ENCODE measurements at regions not wholly inside any gene's neighbourhood (a gene's known extent, or its start where the extent isn't known, plus 50 kb on each side); places are given as distances from the start of the nearest gene placed in this dataset.
A peak's percentile ranks its signal among the peaks of the same experiment; 100 is the strongest.

GRCh38 chrX:73943693-73944562 lies 91.4 kb upstream of the XIST start (continued):
- TF ChIP-seq MTA1 (CRISPR knock-in tag; IDR thresholded peaks at IDR 0.05; ENCODE audit: borderline replicate concordance): peak; percentile 81; the same call in 1 of the 2 replicates
- no peak for TF ChIP-seq LBX2 (CRISPR knock-in tag; IDR thresholded peaks at IDR 0.05; ENCODE audit: borderline replicate concordance)
- TF ChIP-seq RCOR2 (CRISPR knock-in tag; IDR thresholded peaks at IDR 0.05): no peak
- TF ChIP-seq ELF3 (CRISPR knock-in tag; IDR thresholded peaks at IDR 0.05): peak; percentile 68
- no peak for TF ChIP-seq GLMP (CRISPR knock-in tag; IDR thresholded peaks at IDR 0.05; ENCODE audit: borderline replicate concordance)
- peak; percentile 74 for TF ChIP-seq ZBTB2 (CRISPR knock-in tag; IDR thresholded peaks at IDR 0.05; ENCODE audit: low read depth)
- TF ChIP-seq KDM4B (CRISPR knock-in tag; IDR thresholded peaks at IDR 0.05): peak; percentile 78; the same call in 1 of the 2 replicates
- peak; percentile 74; the same call in 1 of the 2 replicates for TF ChIP-seq RFXAP (CRISPR knock-in tag; IDR thresholded peaks at IDR 0.05; ENCODE audit: borderline replicate concordance)
- peak; percentile 60; the same call in 1 of the 2 replicates for TF ChIP-seq HDAC1 (CRISPR knock-in tag; IDR thresholded peaks at IDR 0.05)
- TF ChIP-seq, protein P1, sequence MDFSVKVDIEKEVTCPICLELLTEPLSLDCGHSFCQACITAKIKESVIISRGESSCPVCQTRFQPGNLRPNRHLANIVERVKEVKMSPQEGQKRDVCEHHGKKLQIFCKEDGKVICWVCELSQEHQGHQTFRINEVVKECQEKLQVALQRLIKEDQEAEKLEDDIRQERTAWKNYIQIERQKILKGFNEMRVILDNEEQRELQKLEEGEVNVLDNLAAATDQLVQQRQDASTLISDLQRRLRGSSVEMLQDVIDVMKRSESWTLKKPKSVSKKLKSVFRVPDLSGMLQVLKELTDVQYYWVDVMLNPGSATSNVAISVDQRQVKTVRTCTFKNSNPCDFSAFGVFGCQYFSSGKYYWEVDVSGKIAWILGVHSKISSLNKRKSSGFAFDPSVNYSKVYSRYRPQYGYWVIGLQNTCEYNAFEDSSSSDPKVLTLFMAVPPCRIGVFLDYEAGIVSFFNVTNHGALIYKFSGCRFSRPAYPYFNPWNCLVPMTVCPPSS (IDR thresholded peaks at IDR 0.05): no peak
- no peak for TF ChIP-seq ZSCAN12 (CRISPR knock-in tag; IDR thresholded peaks at IDR 0.05)
- TF ChIP-seq ZNF619 (CRISPR knock-in tag; IDR thresholded peaks at IDR 0.05): no peak
- TF ChIP-seq ZNF746 (CRISPR knock-in tag; IDR thresholded peaks at IDR 0.05): no peak
- 0 out of 2 replicates have a peak, but pooled peaks have one; percentile 78 for TF ChIP-seq U2AF2 (IDR thresholded peaks at IDR 0.05; ENCODE audit: low read depth, low read length)
- TF ChIP-seq ZSCAN20 (CRISPR knock-in tag; IDR thresholded peaks at IDR 0.05; ENCODE audit: borderline replicate concordance): no peak
- TF ChIP-seq PTBP1 (IDR thresholded peaks at IDR 0.05; ENCODE audit: low read depth, low read length, poor library complexity, severe bottlenecking): peak; percentile 77
- no peak for TF ChIP-seq FOXC1 (CRISPR knock-in tag; IDR thresholded peaks at IDR 0.05; ENCODE audit: borderline replicate concordance)
- TF ChIP-seq, protein P2, sequence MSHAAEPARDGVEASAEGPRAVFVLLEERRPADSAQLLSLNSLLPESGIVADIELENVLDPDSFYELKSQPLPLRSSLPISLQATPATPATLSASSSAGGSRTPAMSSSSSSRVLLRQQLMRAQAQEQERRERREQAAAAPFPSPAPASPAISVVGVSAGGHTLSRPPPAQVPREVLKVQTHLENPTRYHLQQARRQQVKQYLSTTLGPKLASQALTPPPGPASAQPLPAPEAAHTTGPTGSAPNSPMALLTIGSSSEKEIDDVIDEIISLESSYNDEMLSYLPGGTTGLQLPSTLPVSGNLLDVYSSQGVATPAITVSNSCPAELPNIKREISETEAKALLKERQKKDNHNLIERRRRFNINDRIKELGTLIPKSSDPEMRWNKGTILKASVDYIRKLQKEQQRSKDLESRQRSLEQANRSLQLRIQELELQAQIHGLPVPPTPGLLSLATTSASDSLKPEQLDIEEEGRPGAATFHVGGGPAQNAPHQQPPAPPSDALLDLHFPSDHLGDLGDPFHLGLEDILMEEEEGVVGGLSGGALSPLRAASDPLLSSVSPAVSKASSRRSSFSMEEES (CRISPR knock-in tag; IDR thresholded peaks at IDR 0.05): no peak
- TF ChIP-seq MYC (CRISPR knock-in tag; IDR thresholded peaks at IDR 0.05; ENCODE audit: borderline replicate concordance): peak; percentile 76; the same call in 1 of the 2 replicates
- no peak for TF ChIP-seq E2F2 (CRISPR knock-in tag; IDR thresholded peaks at IDR 0.05; ENCODE audit: borderline replicate concordance)
- no peak for TF ChIP-seq ZNF773 (CRISPR knock-in tag; IDR thresholded peaks at IDR 0.05; ENCODE audit: borderline replicate concordance)
